ENCODE measurements at regions not wholly inside any gene's neighbourhood (a gene's known extent, or its start where the extent isn't known, plus 50 kb on each side); places are given as distances from the start of the nearest gene placed in this dataset.

DNA sequence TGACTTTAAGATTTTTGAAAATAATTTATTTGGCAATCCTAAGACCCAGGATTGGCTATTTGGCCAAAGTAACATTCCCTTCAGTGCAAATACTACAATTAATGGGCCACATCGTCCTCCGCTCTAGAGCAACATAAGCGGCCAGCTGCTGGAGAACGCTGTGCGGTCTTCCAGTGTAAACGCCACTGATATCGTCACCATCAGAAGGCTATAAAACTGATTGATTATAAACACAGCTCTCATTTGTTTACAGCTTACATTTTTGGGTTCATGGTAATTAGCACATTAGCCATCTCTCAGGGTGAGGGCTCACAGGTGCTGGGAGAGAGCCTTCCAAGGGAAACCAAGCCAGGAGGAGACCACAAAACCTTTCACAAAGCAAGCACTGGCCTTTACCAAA is 130.1 kb upstream of the BMP4 start:
- H3K4me1 ChIP-seq = no peaks in the 10 kb centered on the region
- H3K9me3 ChIP-seq = no peaks in the 10 kb centered on the region
- WGBS, 2 donors = 80 to 88% methylated on average over 7 of the region's 7 CpGs
- no peaks in the 10 kb centered on the region for H3K36me3 ChIP-seq
- FAIRE-seq = no peak
- ATAC-seq = no peak
- TF ChIP-seq, protein P1, sequence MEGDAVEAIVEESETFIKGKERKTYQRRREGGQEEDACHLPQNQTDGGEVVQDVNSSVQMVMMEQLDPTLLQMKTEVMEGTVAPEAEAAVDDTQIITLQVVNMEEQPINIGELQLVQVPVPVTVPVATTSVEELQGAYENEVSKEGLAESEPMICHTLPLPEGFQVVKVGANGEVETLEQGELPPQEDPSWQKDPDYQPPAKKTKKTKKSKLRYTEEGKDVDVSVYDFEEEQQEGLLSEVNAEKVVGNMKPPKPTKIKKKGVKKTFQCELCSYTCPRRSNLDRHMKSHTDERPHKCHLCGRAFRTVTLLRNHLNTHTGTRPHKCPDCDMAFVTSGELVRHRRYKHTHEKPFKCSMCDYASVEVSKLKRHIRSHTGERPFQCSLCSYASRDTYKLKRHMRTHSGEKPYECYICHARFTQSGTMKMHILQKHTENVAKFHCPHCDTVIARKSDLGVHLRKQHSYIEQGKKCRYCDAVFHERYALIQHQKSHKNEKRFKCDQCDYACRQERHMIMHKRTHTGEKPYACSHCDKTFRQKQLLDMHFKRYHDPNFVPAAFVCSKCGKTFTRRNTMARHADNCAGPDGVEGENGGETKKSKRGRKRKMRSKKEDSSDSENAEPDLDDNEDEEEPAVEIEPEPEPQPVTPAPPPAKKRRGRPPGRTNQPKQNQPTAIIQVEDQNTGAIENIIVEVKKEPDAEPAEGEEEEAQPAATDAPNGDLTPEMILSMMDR (IDR thresholded peaks at IDR 0.05) = no peak
- H3K4me3 ChIP-seq = no peak overlapping the region
- no peak overlapping the region for H3K27ac ChIP-seq
- intact Hi-C loops (cut with DNase I) = no loop called here
- DNase-seq = no peak
- no peaks in the 10 kb centered on the region for H3K27me3 ChIP-seq

DNA sequence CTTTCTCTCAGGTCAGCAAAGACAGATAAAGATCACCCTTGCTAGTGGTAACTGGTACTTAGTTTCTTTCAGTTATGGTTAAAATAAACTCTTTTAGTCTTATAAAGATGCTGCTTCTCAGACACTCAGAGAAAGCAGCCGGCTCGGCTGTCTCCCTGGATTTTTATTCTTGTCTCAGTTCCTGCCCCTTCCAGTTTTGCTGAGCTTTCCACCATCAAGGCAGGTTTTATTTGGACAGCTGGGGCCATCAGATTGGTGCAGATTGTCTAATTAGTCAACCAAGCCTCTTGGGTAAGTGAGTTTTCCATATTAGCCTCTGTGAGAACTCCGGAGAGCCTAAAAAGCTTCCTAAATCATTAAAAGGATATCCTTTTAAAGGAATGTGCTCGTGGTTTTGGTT is 130.8 kb upstream of the BMP4 start:
- Histone ChIP-seq H3K9me3 (no peaks in the 10 kb centered on the region), H3K4me3 (no peak overlapping the region), H3K27me3 (no peaks in the 10 kb centered on the region), H3K4me1 (no peaks in the 10 kb centered on the region), H3K36me3 (no peaks in the 10 kb centered on the region), H3K27ac (no peak overlapping the region)
- intact Hi-C loops (cut with DNase I) = no loop called here
- WGBS, 2 donors = 36 to 42% methylated on average over 4 of the region's 4 CpGs
- TF ChIP-seq, protein P1 (IDR thresholded peaks at IDR 0.05) = no peak
- no peak for ATAC-seq
- no peak for FAIRE-seq
- no peak for DNase-seq

DNA sequence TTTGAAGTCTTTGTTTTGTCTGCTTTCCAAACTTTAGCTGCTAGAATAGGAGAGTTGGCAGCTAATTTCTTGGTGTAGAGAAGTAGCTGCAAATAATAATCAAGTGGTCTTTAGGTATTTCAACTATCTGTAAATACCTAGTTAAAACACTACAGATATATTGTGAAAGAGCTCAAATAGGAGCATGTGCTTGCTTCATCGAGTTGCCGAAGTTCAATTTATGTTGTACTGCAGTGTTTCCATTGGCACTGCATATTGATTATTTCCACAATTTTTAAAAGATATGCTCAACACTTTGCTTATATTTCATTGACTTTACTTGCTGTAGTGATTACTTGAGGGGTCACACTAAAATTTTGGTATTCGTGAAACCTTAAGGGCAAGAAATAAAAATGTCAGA is 131.6 kb upstream of the BMP4 start:
- H3K9me3 ChIP-seq = no peaks in the 10 kb centered on the region
- H3K27me3 ChIP-seq = no peaks in the 10 kb centered on the region
- intact Hi-C loops (cut with DNase I) = no loop called here
- FAIRE-seq (no peak), DNase-seq (no peak), ATAC-seq (no peak)
- no peaks in the 10 kb centered on the region for H3K36me3 ChIP-seq
- TF ChIP-seq, protein P1 (IDR thresholded peaks at IDR 0.05) = no peak
- no peak overlapping the region for H3K4me3 ChIP-seq
- WGBS, 2 donors = 73 to 81% methylated on average over 3 of the region's 3 CpGs
- no peaks in the 10 kb centered on the region for H3K4me1 ChIP-seq
- H3K27ac ChIP-seq = no peak overlapping the region

DNA sequence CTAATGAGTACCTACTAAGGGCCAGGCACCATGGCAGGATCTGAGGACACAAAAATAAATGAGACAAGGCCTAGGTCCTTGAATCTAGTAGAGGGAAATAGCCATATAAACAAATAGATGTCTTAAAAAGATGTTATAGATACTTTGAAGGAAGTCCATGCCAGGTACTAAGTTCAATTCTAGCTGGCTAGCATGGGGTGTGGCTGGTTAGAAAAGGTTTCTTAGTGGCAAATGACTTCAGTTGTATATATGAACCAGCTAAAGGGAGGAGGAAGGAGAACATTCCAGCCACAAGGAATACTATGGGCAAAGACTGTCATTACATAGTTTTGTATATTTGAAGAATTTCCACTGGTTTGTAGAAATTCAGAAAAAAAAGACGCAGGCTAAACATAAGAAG is 133.6 kb upstream of the BMP4 start:
- WGBS, 2 donors = 51 to 66% methylated on average over 1 of the region's 1 CpG
- no peak for FAIRE-seq

DNA sequence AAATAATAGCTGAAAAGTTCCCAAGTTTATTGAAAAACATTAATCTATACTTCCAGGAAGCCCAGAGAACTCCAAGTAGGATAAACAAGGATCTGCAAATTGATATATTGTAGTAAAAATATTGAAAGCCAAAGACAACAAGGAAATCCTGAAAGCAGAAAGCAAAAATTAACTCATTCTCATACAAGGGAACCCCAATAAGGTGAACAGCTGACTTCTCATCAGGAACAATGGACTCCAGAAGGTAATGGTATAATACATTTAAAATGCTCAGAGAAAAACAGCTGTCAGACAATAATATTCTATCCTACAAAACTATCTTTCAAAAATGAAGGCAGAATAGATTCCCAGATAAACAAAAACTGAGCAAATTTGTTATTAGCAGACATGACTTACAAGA is 138.1 kb upstream of the BMP4 start:
- Histone ChIP-seq H3K4me3 (no peak overlapping the region), H3K36me3 (no peaks in the 10 kb centered on the region), H3K27ac (no peak overlapping the region), H3K27me3 (no peaks in the 10 kb centered on the region), H3K4me1 (no peaks in the 10 kb centered on the region), H3K9me3 (no peaks in the 10 kb centered on the region)
- ATAC-seq (no peak), DNase-seq (no peak), FAIRE-seq (no peak)
- intact Hi-C loops (cut with DNase I) = no loop called here
- TF ChIP-seq, protein P1 (IDR thresholded peaks at IDR 0.05) = no peak

More for the DNA sequence above, 133.6 kb upstream of the BMP4 start:
- Histone ChIP-seq H3K27me3 (no peaks in the 10 kb centered on the region), H3K27ac (no peak overlapping the region), H3K36me3 (no peaks in the 10 kb centered on the region), H3K4me3 (no peak overlapping the region), H3K9me3 (no peaks in the 10 kb centered on the region), H3K4me1 (no peaks in the 10 kb centered on the region)
- DNase-seq = no peak
- ATAC-seq = no peak
- TF ChIP-seq, protein P1 (IDR thresholded peaks at IDR 0.05) = no peak
- intact Hi-C loops (cut with DNase I) = no loop called here
